Right lung (tissue), 2 donors: ENCODE measurements at regions not wholly inside any gene's neighbourhood (a gene's known extent, or its start where the extent isn't known, plus 50 kb on each side); places are given as distances from the start of the nearest gene placed in this dataset.
"Not testable (repeated sequence)": the region's sequence is repeated elsewhere in the genome, so short reads cannot be mapped to it uniquely, and the experiment has no call there.

ENCODE experiments used
- DNase-seq, 2 donors: peaks; one replicate each; pipeline ENCODE4 v3.0.0-alpha.2; 2013

- DNase-seq: no peak
Observed at GRCh38 chr5:118552731-118553360, 435.5 kb downstream of the DTWD2 start.

DNA sequence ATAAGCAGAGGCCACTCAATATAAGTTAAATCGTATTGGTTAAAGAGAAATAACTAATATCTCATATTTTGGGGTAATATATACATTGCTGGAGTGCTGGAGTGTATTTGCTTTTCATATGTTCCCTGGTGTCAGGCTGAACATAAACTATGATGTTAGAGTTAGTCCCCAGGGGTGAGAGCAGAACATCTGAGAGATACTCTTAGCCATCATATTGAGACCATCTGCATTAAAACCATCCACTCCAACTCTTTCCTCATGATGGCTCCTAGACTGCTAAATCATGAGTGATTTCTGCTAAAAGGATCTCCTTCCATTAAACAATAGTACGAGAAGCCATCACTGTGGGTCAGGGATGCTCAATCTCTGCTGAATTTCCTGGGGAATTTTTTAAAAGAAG is 436.2 kb downstream of the DTWD2 start:
- DNase-seq: no peak

DNA sequence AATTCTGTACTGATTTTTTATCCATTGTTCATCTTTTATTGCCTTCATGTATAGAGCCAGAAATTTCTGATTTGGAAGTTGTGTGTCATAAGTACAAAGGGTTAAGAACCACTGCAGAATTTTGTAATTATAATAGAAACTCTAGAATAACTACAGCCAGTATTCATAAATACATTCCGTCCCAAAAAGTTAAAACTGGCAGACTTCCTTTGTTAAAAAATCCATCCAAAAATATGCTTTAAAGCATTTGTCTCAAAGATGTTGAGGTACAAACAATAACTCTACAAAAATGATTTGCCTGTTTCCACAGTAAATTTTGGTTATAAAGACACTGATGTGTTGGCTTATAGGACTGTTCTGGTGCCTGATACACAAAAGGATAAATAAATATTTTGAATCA is 436.6 kb downstream of the DTWD2 start:
- DNase-seq: no peak

- no peak for DNase-seq
Observed at GRCh38 chr5:118551031-118551430, 437.3 kb downstream of the DTWD2 start.

GRCh38 chr5:118548761-118549720 is 439.3 kb downstream of the DTWD2 start:
- no peak for DNase-seq

- no peak for DNase-seq
Observed at GRCh38 chr5:118545470-118545869, 442.9 kb downstream of the DTWD2 start.

DNA sequence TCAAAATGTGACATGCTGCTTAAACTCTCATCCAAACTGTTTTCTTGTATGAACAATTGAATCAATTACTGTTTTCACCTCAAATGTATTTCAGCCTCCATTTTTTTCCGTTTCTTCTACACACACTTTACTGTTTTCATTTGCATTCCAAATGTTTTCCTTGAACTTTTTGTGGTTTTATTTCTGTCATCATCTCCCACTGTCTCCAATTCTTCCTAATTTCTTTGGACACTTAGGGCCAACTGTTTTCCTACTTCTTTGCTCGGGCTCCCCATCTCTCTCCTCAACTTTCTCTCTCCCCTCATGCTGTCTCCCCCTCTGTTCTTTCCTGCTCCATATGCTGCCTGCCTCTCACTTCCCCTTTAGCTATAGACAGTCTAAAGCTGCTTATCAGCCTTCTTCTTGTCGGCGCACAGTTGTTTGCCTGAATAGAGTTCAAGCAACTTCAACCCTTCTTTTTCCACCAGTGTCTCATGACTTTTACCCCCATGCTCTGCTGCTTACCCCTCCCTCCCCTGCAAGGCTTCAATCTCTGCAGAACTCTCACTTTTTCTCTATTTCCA is 443.4 kb downstream of the DTWD2 start:
- no peak for DNase-seq

DNA sequence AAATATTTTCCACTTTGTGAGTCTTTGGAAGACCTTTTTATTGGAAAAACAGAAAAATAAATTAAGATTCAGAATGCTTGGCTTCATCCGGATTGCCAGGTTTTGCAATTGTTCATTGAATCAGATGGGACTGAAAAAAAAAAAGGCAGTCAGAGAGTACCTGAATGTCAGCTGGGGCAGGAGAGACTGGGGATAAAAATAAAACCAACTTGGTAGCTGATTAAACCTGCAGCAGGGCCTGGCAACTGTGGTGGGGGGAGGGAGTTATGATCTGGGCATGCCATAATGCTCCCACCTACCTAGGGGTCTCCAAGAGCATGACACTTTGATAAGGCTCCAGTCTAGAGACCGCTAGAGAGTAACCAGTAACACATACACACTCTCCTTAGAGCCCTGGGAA is 454.4 kb downstream of the DTWD2 start:
- DNase-seq: no peak

DNA sequence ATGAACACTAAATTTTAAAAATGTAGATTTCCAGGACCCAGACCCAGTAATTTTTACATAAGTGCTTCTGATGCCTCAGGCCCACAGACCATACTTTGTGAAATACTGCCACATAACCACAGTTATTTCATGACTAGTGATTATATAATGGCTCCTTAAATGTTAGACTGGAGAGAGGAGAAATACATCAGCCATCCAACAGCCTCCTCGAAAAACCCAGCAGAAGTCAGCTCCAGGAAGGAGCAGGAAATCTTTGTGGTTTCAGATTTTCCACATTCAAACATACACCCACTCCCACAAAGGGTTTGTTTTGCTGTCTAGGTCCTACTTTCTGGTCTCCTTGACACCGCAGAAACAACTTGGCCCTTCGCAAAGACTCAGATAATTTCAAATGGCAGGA is 455.2 kb downstream of the DTWD2 start:
- DNase-seq: no peak

GRCh38 chr5:118531276-118531675 is 457.1 kb downstream of the DTWD2 start:
- no peak for DNase-seq

GRCh38 chr5:118529361-118530144 is 458.8 kb downstream of the DTWD2 start:
- peak in 1 of 2 donors; percentile 7 for DNase-seq

DNA sequence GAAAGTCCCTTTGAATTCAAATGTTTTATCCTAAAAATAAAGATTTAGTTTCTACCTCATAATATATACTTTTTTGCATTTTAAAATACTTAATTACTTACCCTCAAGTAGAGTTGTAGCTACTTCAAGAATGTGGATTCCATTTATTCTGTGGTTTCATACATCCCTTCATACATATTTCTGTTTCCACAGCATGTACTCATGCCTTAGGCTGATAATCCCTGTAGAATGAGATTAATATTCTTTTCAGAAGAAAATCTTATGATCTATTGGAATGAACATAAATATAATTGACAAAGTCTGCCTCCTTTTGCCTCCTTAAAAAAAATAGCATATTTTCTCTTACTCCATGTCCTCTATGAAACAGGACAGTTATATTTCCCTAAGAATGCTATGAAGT is 465.7 kb downstream of the DTWD2 start:
- DNase-seq: no peak

- DNase-seq: no peak
Observed at GRCh38 chr5:118520771-118521415, 467.5 kb downstream of the DTWD2 start.

DNA sequence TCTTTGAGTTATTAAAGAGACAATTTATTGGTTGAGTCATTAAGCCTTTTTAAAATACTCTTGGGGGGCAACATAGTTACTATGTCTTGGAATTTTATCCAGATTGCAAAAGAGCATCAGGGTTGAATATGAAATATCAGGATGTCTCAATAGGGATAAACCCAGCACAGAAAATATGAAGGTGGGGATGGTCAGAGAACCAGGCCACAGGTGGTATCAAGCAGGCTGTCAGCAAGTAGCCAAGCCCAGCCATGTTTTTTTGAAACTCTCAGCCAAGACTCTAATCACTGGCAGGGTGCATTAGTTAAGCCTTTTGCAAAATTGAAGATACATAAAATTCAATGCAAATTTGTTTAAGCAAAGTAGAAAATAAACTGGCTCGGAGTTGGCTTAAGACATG is 468.9 kb downstream of the DTWD2 start:
- DNase-seq: no peak

DNA sequence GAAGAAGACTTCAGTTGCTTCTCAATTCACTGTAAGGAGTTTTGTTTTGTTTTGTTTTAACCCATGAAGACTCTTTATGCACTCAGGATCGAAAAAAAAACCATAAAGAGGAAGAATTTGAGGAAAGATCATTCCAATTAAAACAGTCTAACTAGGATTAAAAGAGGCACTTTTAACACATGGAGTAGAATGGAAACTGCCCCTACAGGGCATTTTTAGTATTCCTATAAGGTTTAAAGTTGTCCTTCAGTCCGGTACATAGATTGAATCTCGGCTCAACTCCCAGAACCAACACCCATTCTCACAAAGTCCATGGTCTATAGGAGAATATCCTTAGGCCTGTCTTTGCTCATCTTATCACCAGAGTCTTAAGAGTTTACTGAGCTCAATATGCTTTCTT is 469.6 kb downstream of the DTWD2 start:
- DNase-seq: no peak

DNA sequence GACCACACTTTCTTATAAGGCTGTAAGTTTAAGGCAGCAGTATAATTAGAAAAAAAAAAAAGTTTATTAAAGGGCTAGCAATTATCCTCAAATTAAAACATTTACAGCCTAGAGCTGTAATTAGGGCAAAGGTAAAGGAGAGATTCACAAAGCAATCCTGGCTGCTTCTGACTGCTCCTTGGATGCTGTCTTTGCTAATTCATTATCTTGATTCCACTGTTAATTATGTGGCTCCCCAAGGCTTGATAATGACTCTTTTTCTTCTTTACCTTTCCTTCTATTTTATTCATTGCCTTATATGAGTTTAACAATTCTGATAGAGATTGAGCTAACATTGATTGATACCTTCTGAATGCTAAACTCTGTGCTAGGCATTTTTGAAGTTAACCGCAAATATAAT is 476.5 kb downstream of the DTWD2 start:
- no peak for DNase-seq

DNA sequence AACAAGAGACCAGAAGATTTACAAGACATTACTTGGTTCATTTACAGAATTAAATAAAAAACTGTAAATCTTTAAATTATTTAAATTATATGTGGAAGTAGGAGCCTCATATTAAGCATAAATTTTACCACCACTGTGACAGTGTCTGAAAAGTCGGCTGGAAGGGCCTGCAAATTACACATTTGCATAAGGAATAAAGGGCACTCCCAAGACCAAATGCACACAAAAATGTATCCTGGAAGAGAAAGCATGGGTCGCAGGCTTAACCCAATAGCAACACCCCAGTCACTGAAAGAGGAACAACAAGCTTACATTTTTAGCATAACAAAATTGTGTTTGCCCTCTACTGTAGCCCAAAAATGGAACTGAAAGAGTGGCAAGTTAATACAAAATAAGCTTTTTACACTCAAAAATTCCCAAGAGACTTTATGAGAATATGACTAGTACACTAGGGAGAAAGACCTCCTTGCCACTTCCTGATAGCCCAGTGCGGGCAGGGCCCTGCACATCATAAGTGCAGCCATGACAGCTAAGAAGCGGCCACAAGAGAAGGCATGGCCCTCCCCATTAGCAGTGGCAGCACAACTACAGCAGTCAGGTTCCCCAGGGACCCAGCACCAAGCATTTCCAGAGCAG is 482.0 kb downstream of the DTWD2 start:
- DNase-seq: no peak

- DNase-seq: not testable (repeated sequence)
Observed at GRCh38 chr5:118502232-118502631, 486.1 kb downstream of the DTWD2 start.

DNA sequence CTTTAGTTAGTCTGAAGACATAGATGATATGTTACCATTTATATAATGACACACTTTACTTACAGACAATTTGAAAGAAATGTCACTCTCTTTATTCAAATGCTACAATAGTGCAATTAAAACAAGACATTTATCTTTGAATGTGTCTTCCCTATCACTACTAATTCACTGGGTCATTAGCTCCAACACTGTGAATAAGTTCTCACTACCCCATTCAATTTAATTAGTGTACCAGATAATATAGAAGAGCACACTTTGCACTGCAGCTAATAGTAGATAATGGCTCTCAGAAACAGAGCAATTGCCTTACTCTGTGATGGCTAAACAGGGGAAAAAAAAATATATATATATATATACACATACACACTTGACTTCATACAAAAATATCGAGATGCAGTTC is 497.0 kb downstream of the DTWD2 start:
- no peak for DNase-seq

- DNase-seq: peak; percentile 15
Observed at GRCh38 chr5:118486647-118487225, 501.6 kb downstream of the DTWD2 start.

GRCh38 chr5:118479285-118479684 is 509.1 kb downstream of the DTWD2 start:
- DNase-seq: no peak
